ENCODE measurements at regions not wholly inside any gene's neighbourhood (a gene's known extent, or its start where the extent isn't known, plus 50 kb on each side); places are given as distances from the start of the nearest gene placed in this dataset.

DNA sequence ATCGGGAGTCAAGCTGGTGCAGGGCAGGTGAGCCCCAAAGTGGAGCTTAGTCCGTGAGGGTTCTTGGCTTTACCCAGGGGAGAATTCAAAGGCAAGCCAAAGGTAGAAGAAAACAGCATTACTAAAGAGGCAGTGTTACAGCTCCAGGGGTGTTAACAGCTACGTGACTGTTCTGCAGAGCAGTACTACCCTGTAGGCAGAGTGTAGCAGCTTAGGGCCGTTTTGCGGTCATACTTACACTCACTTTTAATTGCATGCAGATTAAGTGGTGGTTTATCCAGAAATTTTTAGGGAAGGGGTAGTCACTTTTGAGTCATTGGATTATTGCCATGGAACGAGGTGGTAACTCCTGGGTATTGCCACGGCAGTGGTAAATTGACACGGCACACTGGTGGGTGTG, 482.2 kb downstream of the SLITRK5 start:
- CTCF ChIA-PET = no interaction called here
- POLR2A ChIA-PET (ENCODE audit: unreplicated experiment) = no interaction called here
- no peak for TF ChIP-seq EZH2phosphoT487 (IDR thresholded peaks at IDR 0.05; ENCODE audit: borderline replicate concordance, low read length)
- no peak for TF ChIP-seq EZH2 (IDR thresholded peaks at IDR 0.05; ENCODE audit: low read length, unreplicated experiment)
- no peak for TF ChIP-seq CTCF (conservative IDR thresholded peaks at IDR 0.05; ENCODE audit: low read depth, low read length)
- H3K27ac ChIP-seq (ENCODE audit: low read length) = no peak overlapping the region
- ATAC-seq = no peak
- no peaks in the 10 kb centered on the region for H3K36me3 ChIP-seq (ENCODE audit: low read depth, low read length)
- H3K79me2 ChIP-seq (ENCODE audit: low read length) = no peaks in the 10 kb centered on the region
- no peak overlapping the region for H3K4me3 ChIP-seq (ENCODE audit: low read length)
- no peaks in the 10 kb centered on the region for H3K4me1 ChIP-seq (ENCODE audit: insufficient read depth, low read length)
- intact Hi-C loops (cut with micrococcal nuclease) = no loop called here
- no peaks in the 10 kb centered on the region for H3K9me2 ChIP-seq (replicated peaks; ENCODE audit: low read length)
- no peaks in the 10 kb centered on the region for H4K20me1 ChIP-seq (ENCODE audit: low read length)
- H3K27me3 ChIP-seq (ENCODE audit: low read length) = no peaks in the 10 kb centered on the region
- no peak for DNase-seq
- no TSS peak for BruUV-seq (replicated peaks)
- no peaks in the 10 kb centered on the region for H3F3A ChIP-seq (ENCODE audit: low read length, unreplicated experiment)
- no peak overlapping the region for H3K4me2 ChIP-seq (ENCODE audit: low read length)
- no peak overlapping the region for H3K9ac ChIP-seq (ENCODE audit: low read length)
- H2AFZ ChIP-seq (ENCODE audit: low read length) = no peak overlapping the region
- no peaks in the 10 kb centered on the region for H3K9me3 ChIP-seq (ENCODE audit: low read length)

DNA sequence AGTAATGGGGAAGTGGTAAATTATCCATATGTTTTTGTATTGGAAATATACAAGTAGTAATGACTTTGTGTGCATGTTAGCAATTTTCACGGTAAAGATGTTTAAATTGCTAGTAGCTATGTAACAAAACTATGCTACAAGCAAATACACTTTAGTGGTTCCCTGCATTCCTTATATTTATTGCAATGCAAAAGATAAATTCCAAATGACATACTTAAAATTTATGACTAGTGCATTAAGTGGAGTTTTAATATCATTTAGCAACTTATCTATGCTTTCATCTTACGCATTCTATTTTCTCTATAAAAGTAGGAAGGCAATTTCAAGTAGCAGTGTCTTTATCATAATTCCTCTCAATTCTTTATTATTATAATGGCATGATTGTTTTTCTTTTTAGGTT, 482.8 kb downstream of the SLITRK5 start:
- Histone ChIP-seq H3K4me2 (ENCODE audit: low read length) (no peak overlapping the region), H3K79me2 (ENCODE audit: low read length) (no peaks in the 10 kb centered on the region), H4K20me1 (ENCODE audit: low read length) (no peaks in the 10 kb centered on the region), H2AFZ (ENCODE audit: low read length) (no peak overlapping the region), H3K4me1 (ENCODE audit: insufficient read depth, low read length) (no peaks in the 10 kb centered on the region), H3K27ac (ENCODE audit: low read length) (no peak overlapping the region), H3K36me3 (ENCODE audit: low read depth, low read length) (no peaks in the 10 kb centered on the region), H3K4me3 (ENCODE audit: low read length) (no peak overlapping the region), H3K9me2 (replicated peaks; ENCODE audit: low read length) (no peaks in the 10 kb centered on the region), H3F3A (ENCODE audit: low read length, unreplicated experiment) (no peaks in the 10 kb centered on the region), H3K27me3 (ENCODE audit: low read length) (no peaks in the 10 kb centered on the region), H3K9me3 (ENCODE audit: low read length) (no peaks in the 10 kb centered on the region), H3K9ac (ENCODE audit: low read length) (no peak overlapping the region)
- ChIA-PET POLR2A (ENCODE audit: unreplicated experiment) (interaction anchor here (0.6 kb wide), 1 partner anchor 197 kb away, joined by 4 read pairs; no protein-coding TSS in a partner anchor), CTCF (no interaction called here)
- intact Hi-C loops (cut with micrococcal nuclease) = no loop called here
- no TSS peak for BruUV-seq (replicated peaks)
- no peak for ATAC-seq
- no peak for TF ChIP-seq EZH2 (IDR thresholded peaks at IDR 0.05; ENCODE audit: low read length, unreplicated experiment)
- TF ChIP-seq EZH2phosphoT487 (IDR thresholded peaks at IDR 0.05; ENCODE audit: borderline replicate concordance, low read length) = no peak
- no peak for TF ChIP-seq CTCF (conservative IDR thresholded peaks at IDR 0.05; ENCODE audit: low read depth, low read length)
- DNase-seq = no peak

DNA sequence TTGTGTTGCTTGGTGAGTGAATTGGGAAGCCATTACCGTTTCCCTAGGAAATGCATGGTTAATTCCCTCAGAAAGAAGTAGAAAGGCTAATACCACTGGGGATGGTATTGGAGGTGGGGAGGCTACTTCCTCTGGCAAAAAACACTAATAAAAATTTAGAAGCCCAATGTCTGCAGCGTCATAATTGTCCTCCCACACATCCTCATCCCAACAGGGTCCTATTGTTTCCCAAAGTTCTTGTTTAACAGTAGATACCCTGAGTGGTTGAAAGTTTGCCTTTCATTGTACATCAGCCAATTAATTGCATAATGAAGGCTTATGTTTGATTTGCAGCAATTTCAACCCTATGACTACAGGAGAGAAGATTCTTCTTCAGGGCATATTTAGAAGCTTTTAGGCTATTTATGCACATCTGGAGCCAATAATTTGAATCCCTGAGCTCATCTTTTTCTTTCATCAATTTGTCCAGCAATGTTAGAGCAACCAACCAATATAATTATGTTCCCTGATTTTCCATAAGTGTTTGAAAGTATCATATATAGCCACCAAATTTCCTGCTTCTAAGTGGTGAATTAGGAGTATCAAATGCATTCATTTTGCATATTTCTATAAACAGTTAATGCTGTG, 491.0 kb downstream of the SLITRK5 start:
- Histone ChIP-seq H2AFZ (ENCODE audit: low read length) (no peak overlapping the region), H3K4me1 (ENCODE audit: insufficient read depth, low read length) (no peaks in the 10 kb centered on the region), H3K27me3 (ENCODE audit: low read length) (no peaks in the 10 kb centered on the region), H3K9me3 (ENCODE audit: low read length) (no peaks in the 10 kb centered on the region), H3K4me3 (ENCODE audit: low read length) (no peak overlapping the region), H3K9me2 (replicated peaks; ENCODE audit: low read length) (no peaks in the 10 kb centered on the region), H4K20me1 (ENCODE audit: low read length) (no peaks in the 10 kb centered on the region), H3F3A (ENCODE audit: low read length, unreplicated experiment) (no peaks in the 10 kb centered on the region), H3K4me2 (ENCODE audit: low read length) (no peak overlapping the region), H3K9ac (ENCODE audit: low read length) (no peak overlapping the region), H3K36me3 (ENCODE audit: low read depth, low read length) (no peaks in the 10 kb centered on the region), H3K27ac (ENCODE audit: low read length) (no peak overlapping the region), H3K79me2 (ENCODE audit: low read length) (no peaks in the 10 kb centered on the region)
- intact Hi-C loops (cut with micrococcal nuclease) = no loop called here
- TF ChIP-seq EZH2phosphoT487 (IDR thresholded peaks at IDR 0.05; ENCODE audit: borderline replicate concordance, low read length) (no peak), EZH2 (IDR thresholded peaks at IDR 0.05; ENCODE audit: low read length, unreplicated experiment) (no peak), CTCF (conservative IDR thresholded peaks at IDR 0.05; ENCODE audit: low read depth, low read length) (no peak)
- ATAC-seq (no peak), DNase-seq (no peak)
- CTCF ChIA-PET = no interaction called here
- POLR2A ChIA-PET (ENCODE audit: unreplicated experiment) = no interaction called here
- BruUV-seq (replicated peaks) = no TSS peak
